NCI-H345 treated with DMSO at 0.1 percent for 48 hours (cell line): ENCODE measurements at regions not wholly inside any gene's neighbourhood (a gene's known extent, or its start where the extent isn't known, plus 50 kb on each side); places are given as distances from the start of the nearest gene placed in this dataset.

Source experiments
- DNase-seq: peaks from one replicate; lab custom pipeline; 2025; ENCODE audit not compliant: unreplicated experiment; lab: John Stamatoyannopoulos, UW

DNA sequence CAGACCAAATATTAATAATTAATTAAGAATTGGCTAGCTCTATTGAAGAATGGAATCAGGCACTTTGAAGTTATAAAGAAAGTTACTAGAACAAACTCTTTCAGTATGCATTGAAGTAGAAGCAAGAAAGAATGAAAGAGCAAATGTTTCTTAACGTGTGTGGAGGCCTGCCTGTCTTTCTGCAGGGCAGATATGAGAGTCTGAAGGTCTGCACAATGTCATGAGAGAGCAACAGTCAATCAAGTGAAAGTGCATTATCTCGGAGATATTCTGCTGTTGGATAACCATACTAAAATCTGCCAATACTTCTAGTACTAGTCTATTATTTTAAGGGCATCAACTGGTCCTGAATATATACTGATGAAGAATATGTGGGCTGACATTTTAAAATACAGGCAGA lies 1270.8 kb downstream of the ZPLD1 start:
- DNase-seq: no peak

DNA sequence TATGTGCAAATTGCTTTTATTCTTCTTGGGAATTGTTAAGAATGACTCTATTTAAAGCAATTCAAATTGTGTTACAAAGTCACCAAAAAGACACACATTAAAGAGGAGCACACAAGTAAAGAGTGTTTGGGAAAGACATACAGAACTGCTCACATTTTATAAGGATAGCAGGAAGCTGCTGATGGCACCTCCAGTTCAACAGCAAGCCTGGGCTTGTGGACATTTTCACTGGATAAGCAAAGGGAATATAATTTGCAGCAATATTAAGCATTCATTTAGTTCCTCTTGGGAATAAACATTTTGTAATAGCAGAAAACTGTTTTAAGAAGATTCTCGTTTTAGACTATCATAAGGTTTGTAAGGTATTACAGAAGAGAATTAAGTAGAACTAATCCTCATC lies 1271.9 kb downstream of the ZPLD1 start:
- no peak for DNase-seq

- no peak for DNase-seq
Measured at GRCh38 chr3:103711670-103712069, 1276.9 kb downstream of the ZPLD1 start.

DNA sequence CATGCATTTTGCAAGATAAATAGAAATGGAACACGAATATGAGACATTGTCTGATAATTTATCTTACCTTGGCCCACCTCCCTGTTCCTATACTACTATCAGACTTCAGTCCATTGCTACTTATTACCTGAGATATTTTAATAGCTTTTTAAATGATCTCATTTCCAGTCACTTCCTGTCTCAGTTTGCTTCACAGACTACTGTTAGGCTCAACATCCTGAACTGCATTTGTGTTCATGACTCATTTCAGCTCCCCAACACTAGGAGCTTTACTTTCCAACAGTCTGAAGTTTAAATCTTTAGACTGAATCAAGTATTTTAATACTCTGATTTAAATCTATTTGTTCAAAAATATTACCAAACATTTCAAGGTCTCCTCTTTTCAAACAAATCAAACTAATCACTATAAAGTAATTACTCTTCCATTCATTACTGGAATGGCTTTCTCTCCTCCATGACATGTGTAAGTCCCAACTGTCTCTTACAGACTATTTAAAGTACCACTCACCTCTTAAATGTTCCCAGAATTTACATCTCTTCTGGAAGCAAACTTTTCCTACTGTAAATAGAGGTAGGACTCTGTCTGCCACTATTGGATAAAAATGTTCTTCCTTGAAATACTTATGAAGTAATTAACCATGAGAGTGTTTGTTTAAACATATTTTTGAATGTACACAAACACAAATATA lies 1277.6 kb downstream of the ZPLD1 start:
- DNase-seq: no peak

- DNase-seq: no peak
Measured at GRCh38 chr3:103729547-103729946, 1294.7 kb downstream of the ZPLD1 start.

- DNase-seq: no peak
Measured at GRCh38 chr3:103730744-103731143, 1295.9 kb downstream of the ZPLD1 start.

DNA sequence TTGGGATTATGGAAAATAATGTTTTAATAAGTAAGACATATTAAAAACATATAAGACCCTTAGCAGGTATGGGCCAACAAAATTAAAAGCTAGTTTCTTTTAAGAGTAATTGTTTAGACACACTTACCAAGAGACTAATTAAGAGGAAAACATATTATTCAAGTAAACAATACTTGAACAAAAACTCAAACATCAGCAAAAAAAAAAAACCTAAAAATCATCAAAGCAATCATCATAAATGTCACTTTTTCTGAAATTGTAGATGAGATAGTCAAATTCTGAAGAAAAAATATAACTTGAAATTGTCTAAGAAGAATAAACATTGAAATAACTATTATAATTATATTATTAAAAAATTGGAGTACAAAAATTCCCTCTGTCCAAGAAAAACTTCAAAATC lies 1318.2 kb downstream of the ZPLD1 start:
- no peak for DNase-seq

DNA sequence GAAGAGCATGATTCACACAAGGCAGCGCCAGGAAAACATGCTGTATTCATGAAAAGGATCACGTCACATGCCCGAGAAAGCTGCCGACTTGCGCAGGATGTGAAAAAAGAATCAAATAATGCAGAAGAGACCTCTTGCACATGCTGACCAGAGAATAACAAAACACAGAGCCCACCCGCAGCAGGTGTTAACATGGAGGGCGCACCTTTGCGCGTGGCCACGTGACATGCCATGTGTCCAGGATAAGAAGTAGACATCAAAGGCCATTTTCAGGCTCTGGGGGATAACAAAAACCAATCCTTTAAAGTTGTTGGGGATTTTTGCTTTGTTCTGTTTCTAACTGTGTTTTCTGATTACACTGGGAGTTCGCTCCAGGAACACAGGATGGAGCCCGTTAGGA lies 1332.8 kb downstream of the ZPLD1 start:
- no peak for DNase-seq

DNA sequence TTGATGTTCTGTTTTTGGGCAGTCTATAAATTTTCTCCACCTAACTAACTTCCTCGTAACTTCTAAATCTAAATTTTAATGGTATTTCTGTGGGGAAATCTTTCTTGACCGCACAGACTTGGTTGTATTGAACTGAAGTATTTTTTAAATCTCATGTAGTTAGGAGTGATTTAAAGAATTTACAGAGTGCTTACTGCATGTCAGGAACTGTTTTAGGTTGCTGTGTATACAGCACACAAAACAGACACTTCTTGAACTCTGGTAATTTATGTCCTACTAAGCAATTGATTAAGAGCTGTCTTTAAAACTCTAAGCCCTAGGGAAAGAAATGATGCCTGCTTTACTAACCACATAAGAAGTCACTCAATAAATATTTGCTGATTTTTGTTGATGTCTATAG lies 1350.2 kb downstream of the ZPLD1 start:
- DNase-seq: no peak

GRCh38 chr3:103785537-103785936 lies 1350.7 kb downstream of the ZPLD1 start:
- DNase-seq: no peak

DNA sequence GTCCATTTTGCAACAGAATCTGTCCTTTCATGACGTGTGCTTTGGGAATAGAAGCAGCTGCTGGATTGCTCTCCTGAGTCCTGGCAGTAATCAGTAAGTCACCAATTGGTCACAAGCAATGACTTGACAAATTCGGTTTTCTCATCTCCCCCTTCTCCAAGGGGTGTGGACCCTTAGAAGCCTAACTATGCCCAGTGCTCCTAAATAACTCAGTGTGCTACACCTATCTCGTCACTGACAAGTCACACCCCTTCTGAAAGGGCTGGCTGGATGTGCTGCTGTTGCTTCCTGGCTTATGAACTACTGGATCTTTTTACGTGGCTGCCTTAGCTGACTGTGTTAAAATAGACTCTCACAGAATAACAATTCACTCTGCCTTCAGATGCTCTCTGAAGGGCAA lies 1351.5 kb downstream of the ZPLD1 start:
- DNase-seq: no peak

- no peak for DNase-seq
Measured at GRCh38 chr3:103787164-103787871, 1352.5 kb downstream of the ZPLD1 start.

GRCh38 chr3:103787879-103788278 lies 1353.1 kb downstream of the ZPLD1 start:
- DNase-seq: no peak

DNA sequence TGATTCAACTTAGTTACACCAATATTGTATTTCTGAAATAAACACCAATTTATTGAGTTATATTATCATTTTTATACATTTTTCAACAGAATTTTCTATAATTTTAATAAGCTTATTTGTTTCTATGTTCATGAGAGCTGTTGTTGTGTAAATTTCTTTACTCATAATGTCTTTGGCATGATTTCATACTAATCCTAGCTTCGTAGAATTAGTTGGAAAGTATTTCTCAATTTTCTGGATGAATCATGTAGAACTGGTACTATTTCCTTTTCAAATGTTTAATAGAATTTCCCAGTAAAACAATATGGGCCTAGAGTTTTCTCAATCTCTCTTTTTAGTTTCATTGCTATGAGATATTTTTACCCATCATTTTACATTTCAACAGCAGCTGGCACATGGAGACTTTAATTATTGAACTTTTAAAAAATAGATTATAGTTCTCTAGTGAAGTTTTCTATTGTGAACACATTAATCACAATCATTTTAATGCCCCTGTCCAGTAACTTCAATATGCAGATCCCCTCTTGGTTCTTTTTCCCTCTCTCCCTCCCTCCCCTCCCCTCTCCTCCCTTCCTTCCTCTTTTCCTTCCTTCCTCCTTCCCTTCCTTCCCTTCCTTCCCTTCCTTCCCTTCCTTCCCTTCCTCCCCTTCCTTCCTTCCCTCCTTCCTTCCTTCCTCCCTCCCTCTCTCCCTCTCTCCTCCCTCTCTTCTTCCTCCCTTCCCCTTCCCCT lies 1357.1 kb downstream of the ZPLD1 start:
- DNase-seq: no peak

DNA sequence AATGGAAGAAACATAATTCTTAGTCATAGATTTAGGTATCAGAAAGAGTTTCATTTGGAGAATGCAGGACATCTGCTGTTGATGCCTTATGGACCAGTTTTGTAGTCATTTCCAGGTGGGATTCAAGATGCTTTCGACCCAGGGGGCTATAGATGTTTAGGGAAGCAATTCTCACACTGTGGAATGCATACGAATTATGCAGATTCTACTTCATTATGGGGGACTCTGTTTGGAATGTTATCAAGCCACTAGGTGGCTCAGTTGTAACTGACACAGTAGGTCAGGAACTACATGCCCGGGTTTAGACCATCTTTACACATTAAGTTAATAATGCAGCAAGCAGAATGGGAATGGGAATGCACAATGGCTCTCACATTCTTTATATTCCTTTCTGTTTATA lies 1359.8 kb downstream of the ZPLD1 start:
- no peak for DNase-seq

- no peak for DNase-seq
Measured at GRCh38 chr3:103796068-103796467, 1361.3 kb downstream of the ZPLD1 start.

GRCh38 chr3:103803787-103804186 lies 1369.0 kb downstream of the ZPLD1 start:
- DNase-seq: no peak

- no peak for DNase-seq
Measured at GRCh38 chr3:103810167-103810566, 1375.4 kb downstream of the ZPLD1 start.

- DNase-seq: peak; percentile 20
Measured at GRCh38 chr3:103813955-103814354, 1379.1 kb downstream of the ZPLD1 start.

DNA sequence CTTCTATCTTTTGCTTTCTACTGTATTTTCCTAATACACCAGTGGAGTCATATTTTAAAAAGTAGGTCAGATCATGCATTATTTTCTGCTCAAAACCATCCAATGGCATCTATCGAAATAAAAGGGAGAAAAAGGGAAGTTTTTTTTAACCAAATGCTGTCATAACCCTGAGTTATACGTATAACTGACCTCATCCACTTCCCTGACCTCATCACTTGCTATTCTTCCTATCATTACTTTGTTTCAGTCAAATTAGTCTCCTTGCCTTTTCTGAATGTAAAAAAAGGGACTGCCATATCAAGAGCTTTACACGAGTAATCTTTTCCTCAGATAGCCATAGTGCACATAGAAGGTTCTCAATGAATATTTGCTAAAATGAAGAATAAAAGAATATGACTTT lies 1383.6 kb downstream of the ZPLD1 start:
- no peak for DNase-seq

- no peak for DNase-seq
Measured at GRCh38 chr3:103818800-103819199, 1384.0 kb downstream of the ZPLD1 start.

DNA sequence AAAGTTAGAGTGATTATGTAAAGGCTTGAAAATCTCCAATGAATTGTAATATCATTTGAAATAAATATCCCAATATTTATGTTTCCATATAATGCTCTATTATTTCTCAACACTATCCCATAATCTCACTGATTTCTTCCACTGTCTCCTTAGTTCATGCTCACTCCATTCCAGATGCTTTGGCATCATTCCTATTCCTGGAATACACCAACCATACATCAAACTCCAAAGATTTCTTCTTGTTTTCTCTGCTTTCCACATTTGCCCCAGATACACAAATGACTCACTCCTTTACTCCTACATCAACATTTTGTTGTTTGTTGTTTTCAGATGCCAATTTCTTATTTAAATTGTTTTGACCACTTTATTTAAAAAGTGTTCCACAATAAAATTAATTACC lies 1390.8 kb downstream of the ZPLD1 start:
- no peak for DNase-seq
